B cell (primary cell): ENCODE measurements at regions not wholly inside any gene's neighbourhood (a gene's known extent, or its start where the extent isn't known, plus 50 kb on each side); places are given as distances from the start of the nearest gene placed in this dataset.

ENCODE experiments used
- ATAC-seq: fragments of 200-7000 bp; cut with Tn5 transposase; one replicate; pipeline ENCODE4 v1.10.0; 2021; ENCODE audit warnings: low read depth, mild to moderate bottlenecking, moderate number of reproducible peaks, moderate library complexity
- CTCF ChIA-PET: fragments of 350-600 bp; sonication (Branson Sonifier 250); formaldehyde crosslinking; loops from one replicate; lab custom pipeline; 2021; ENCODE audit warnings: antibody characterized with exemption, inconsistent platforms; lab: Charles Lee
- POLR2A ChIA-PET: fragments of 350-600 bp; sonication (Branson Sonifier 250); formaldehyde crosslinking; loops from one replicate; lab custom pipeline; 2021; ENCODE audit warnings: antibody characterized with exemption; lab: Charles Lee
- DNase-seq: peaks from one replicate; pipeline ENCODE4 v3.0.0; 2013
- H2AFZ ChIP-seq: 2 replicates; pipeline ENCODE4 v1.6.1; 2012; ENCODE audit warnings: mild to moderate bottlenecking, low read depth, low read length; ENCODE audit not compliant: insufficient read depth, poor library complexity, severe bottlenecking
- H3K27ac ChIP-seq, 2 donors: 1 replicate in 1 of 2; 2 replicates in 1 of 2; pipeline ENCODE4 v1.5.1; 2012 to 2013; ENCODE audit warnings: low read length in 2 of 2, mild to moderate bottlenecking in 2 of 2, moderate library complexity in 1 of 2
- H3K27me3 ChIP-seq, 4 experiments: fragments of 200-600 bp in 1 of 4; sonication (generic) in 1 of 4; replicated peaks in 1 of 4; 1 replicate in 2 of 4; 2 replicates in 2 of 4; pipeline versions ENCODE4 v1.6.1 to v1.7.0; 2013 to 2016; ENCODE audit warnings: low read length in 3 of 4, mild to moderate bottlenecking in 2 of 4, mixed read lengths in 1 of 4, moderate library complexity in 1 of 4; ENCODE audit not compliant: insufficient read depth in 4 of 4, control insufficient read depth in 3 of 4; ENCODE audit errors: control extremely low read depth in 1 of 4
- H3K36me3 ChIP-seq, 2 experiments: replicated peaks in 1 of 2; 1 replicate in 1 of 2; 2 replicates in 1 of 2; pipeline versions ENCODE4 v1.6.1 to v1.7.1; 2013; ENCODE audit warnings: low read length in 1 of 2; ENCODE audit not compliant: insufficient read depth in 2 of 2, control insufficient read depth in 1 of 2; ENCODE audit errors: control extremely low read depth in 1 of 2, extremely low read depth in 1 of 2
- H3K4me1 ChIP-seq, 2 donors: fragments of 200-600 bp in 1 of 2; sonication (generic) in 1 of 2; 1 replicate in 1 of 2; 2 replicates in 1 of 2; pipeline versions ENCODE4 v1.5.1 to v1.6.1; 2013 to 2017; ENCODE audit warnings: low read length in 2 of 2; ENCODE audit not compliant: control insufficient read depth in 2 of 2, insufficient read depth in 2 of 2
- H3K4me2 ChIP-seq: replicated peaks from 2 replicates; pipeline ENCODE3; 2012; ENCODE audit warnings: mild to moderate bottlenecking, low read depth, low read length; ENCODE audit not compliant: poor library complexity, severe bottlenecking
- H3K4me3 ChIP-seq, 5 experiments: fragments of 200-600 bp in 1 of 5; sonication (generic) in 1 of 5; 1 replicate in 3 of 5; 2 replicates in 2 of 5; pipeline versions ENCODE4 v1.5.1 to v1.7.0; 2011 to 2016; ENCODE audit warnings: low read length in 4 of 5, mild to moderate bottlenecking in 4 of 5, low read depth in 2 of 5, control low read depth in 1 of 5, moderate library complexity in 1 of 5; ENCODE audit not compliant: insufficient read depth in 1 of 5; ENCODE audit errors: control extremely low read depth in 1 of 5, extremely low read depth in 1 of 5
- H3K79me2 ChIP-seq: fragments of 200-600 bp; sonication (generic); one replicate; pipeline ENCODE4 v1.6.0; 2016; ENCODE audit warnings: low read length; ENCODE audit not compliant: control insufficient read depth, insufficient read depth
- H3K9ac ChIP-seq: fragments of 200-600 bp; sonication (generic); 2 replicates; pipeline ENCODE4 v1.6.1; 2017; ENCODE audit warnings: mild to moderate bottlenecking, low read length, moderate library complexity
- H3K9me3 ChIP-seq, 3 donors: one replicate each; pipeline versions ENCODE4 v1.6.1 to v1.7.1; 2013; ENCODE audit warnings: low read length in 2 of 3; ENCODE audit not compliant: control insufficient read depth in 2 of 3, insufficient read depth in 1 of 3; ENCODE audit errors: control extremely low read depth in 1 of 3
- H4K20me1 ChIP-seq: 2 replicates; pipeline ENCODE4 v1.6.0; 2012; ENCODE audit warnings: mild to moderate bottlenecking, low read length; ENCODE audit not compliant: insufficient read depth, control insufficient read depth, poor library complexity, severe bottlenecking
- H3K27ac Mint-ChIP-seq: one replicate; pipeline ENCODE4 v1.8.0; 2021; ENCODE audit warnings: mixed read lengths
- H3K27me3 Mint-ChIP-seq: one replicate; pipeline ENCODE4 v1.8.0; 2021; ENCODE audit warnings: mixed read lengths
- H3K4me1 Mint-ChIP-seq: one replicate; pipeline ENCODE4 v1.8.0; 2021; ENCODE audit warnings: mixed read lengths
- H3K4me3 Mint-ChIP-seq: one replicate; pipeline ENCODE4 v1.8.0; 2021; ENCODE audit warnings: mixed read lengths
- H3K9me3 Mint-ChIP-seq: one replicate; pipeline ENCODE4 v1.8.0; 2022; ENCODE audit warnings: mixed read lengths; ENCODE audit not compliant: insufficient read depth
- CTCF ChIP-seq: fragments of 200-600 bp; IDR thresholded peaks from one replicate; pipeline ENCODE4 v1.8.0; 2022; ENCODE audit warnings: antibody characterized with exemption, mild to moderate bottlenecking
- EZH2 ChIP-seq: IDR thresholded peaks from 2 replicates; pipeline ENCODE4 v1.6.1; 2012; ENCODE audit warnings: borderline replicate concordance, low read depth, mild to moderate bottlenecking, moderate library complexity, low read length; ENCODE audit not compliant: insufficient read depth, poor library complexity, severe bottlenecking
- WGBS: methylation state at CpG from one replicate; pipeline ENCODE4 v1.1.5; 2013; ENCODE audit warnings: missing lambda C conversion rate; ENCODE audit not compliant: insufficient coverage; 5-methylcytosine and 5-hydroxymethylcytosine counted together
- intact Hi-C: fragments of 100-400 bp; cut with micrococcal nuclease; formaldehyde crosslinking; loops from one replicate; pipeline ENCODE4 v1.10.0; 2022

DNA sequence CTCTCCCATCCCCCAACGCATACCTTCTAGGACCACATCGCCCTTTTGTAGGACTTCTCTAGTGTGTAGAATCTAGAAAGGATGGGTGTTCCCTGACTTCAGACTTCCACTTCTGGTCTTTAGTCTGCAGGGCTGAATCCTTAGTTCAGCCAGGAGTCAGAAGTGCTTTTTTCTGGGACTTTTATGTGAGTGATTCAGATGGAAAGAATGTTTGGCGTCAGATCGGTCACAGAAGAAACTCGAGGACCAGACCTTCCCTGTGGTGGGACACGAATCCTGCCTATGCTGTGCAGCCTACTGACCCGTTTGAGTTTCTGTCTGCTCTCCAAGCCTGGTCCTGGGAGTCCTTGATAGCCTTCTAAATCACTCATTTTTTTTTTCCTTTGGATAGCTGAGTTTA lies 165.4 kb upstream of the SSTR1 start:
- no peaks in the 10 kb centered on the region for H3K27me3 Mint-ChIP-seq
- no peak for ATAC-seq
- no peak overlapping the region for H3K4me3 Mint-ChIP-seq
- Histone ChIP-seq H3K4me2 (no peak overlapping the region), H3K79me2 (no peaks in the 10 kb centered on the region), H3K4me3 (no peak overlapping the region), H3K27ac (no peak overlapping the region), H2AFZ (no peak overlapping the region), H4K20me1 (no peaks in the 10 kb centered on the region), H3K36me3 (no peaks in the 10 kb centered on the region), H3K9ac (no peak overlapping the region), H3K4me1 (no peaks in the 10 kb centered on the region), H3K9me3 (peaks cover 0 to 1% (median 0%) of the 10 kb centered on the region in 3 donors), H3K27me3 (no peaks in the 10 kb centered on the region)
- H3K4me1 Mint-ChIP-seq, result no peaks in the 10 kb centered on the region
- TF ChIP-seq CTCF (no peak), EZH2 (no peak)
- DNase-seq, result no peak
- no peak overlapping the region for H3K27ac Mint-ChIP-seq
- ChIA-PET POLR2A (no interaction called here), CTCF (no interaction called here)
- intact Hi-C loops, result no loop called here
- H3K9me3 Mint-ChIP-seq, result peaks cover 1% of the 10 kb centered on the region
- WGBS, result 75% methylated on average over 4 of the region's 7 CpGs

DNA sequence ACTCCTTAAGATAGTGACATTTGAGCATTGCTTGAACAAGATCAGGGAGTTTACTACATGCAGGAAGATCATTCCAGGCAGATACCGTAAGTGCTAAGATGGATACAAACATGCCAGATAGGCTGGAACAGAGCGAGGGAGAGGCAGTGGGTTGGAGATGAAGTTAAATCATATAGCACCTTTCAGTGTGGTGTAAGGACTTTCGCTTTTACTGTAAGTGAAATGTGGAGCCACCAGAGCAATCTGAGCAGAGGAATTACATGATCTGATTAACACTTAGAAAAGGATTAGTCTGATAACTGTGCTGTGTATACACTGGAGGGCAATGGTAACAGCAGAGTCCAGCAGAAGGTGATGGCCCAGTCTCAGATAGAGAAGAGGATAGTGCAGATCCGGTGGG lies 163.0 kb upstream of the SSTR1 start:
- peaks cover 0 to 1% (median 0%) of the 10 kb centered on the region in 3 donors for H3K9me3 ChIP-seq
- H3K4me2 ChIP-seq, result no peak overlapping the region
- H3K27me3 ChIP-seq, result no peaks in the 10 kb centered on the region
- H4K20me1 ChIP-seq, result no peaks in the 10 kb centered on the region
- H3K36me3 ChIP-seq, result no peaks in the 10 kb centered on the region
- H3K4me3 ChIP-seq, result no peak overlapping the region
- H2AFZ ChIP-seq, result no peak overlapping the region
- DNase-seq (no peak), ATAC-seq (no peak)
- ChIA-PET POLR2A (no interaction called here), CTCF (no interaction called here)
- no peaks in the 10 kb centered on the region for H3K4me1 Mint-ChIP-seq
- H3K27ac Mint-ChIP-seq, result no peak overlapping the region
- no peaks in the 10 kb centered on the region for H3K79me2 ChIP-seq
- no peaks in the 10 kb centered on the region for H3K27me3 Mint-ChIP-seq
- peaks cover 5% of the 10 kb centered on the region for H3K9me3 Mint-ChIP-seq
- 96% methylated on average over 4 of the region's 4 CpGs for WGBS
- no peak overlapping the region for H3K4me3 Mint-ChIP-seq
- no peak overlapping the region for H3K27ac ChIP-seq
- intact Hi-C loops, result no loop called here
- no peak for TF ChIP-seq CTCF
- TF ChIP-seq EZH2, result no peak
- H3K9ac ChIP-seq, result no peak overlapping the region
- no peaks in the 10 kb centered on the region for H3K4me1 ChIP-seq
